ENCODE measurements at regions not wholly inside any gene's neighbourhood (a gene's known extent, or its start where the extent isn't known, plus 50 kb on each side); places are given as distances from the start of the nearest gene placed in this dataset.
"Not testable (repeated sequence)": the region's sequence is repeated elsewhere in the genome, so short reads cannot be mapped to it uniquely, and the experiment has no call there.

GRCh38 chr2:113342650-113343049 is 63.9 kb upstream of the PAX8 start:
- Histone ChIP-seq H3K27ac (no peak overlapping the region), H3K9me3 (no peaks in the 10 kb centered on the region), H3K27me3 (no peaks in the 10 kb centered on the region), H3K4me1 (peaks cover 10 to 15% of the 10 kb centered on the region in 2 donors), H3K4me3 (no peak overlapping the region), H3K36me3 (no peaks in the 10 kb centered on the region)
- no peak for ATAC-seq
- intact Hi-C loops (cut with DNase I; ENCODE audit: low total_unique reads): no loop called here
- peak; percentile 14 to 27 for DNase-seq
- TF ChIP-seq, protein P1, sequence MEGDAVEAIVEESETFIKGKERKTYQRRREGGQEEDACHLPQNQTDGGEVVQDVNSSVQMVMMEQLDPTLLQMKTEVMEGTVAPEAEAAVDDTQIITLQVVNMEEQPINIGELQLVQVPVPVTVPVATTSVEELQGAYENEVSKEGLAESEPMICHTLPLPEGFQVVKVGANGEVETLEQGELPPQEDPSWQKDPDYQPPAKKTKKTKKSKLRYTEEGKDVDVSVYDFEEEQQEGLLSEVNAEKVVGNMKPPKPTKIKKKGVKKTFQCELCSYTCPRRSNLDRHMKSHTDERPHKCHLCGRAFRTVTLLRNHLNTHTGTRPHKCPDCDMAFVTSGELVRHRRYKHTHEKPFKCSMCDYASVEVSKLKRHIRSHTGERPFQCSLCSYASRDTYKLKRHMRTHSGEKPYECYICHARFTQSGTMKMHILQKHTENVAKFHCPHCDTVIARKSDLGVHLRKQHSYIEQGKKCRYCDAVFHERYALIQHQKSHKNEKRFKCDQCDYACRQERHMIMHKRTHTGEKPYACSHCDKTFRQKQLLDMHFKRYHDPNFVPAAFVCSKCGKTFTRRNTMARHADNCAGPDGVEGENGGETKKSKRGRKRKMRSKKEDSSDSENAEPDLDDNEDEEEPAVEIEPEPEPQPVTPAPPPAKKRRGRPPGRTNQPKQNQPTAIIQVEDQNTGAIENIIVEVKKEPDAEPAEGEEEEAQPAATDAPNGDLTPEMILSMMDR (IDR thresholded peaks at IDR 0.05 in 4 of 5, conservative IDR thresholded peaks at IDR 0.05 in 1 of 5): no peak
- no peak for TF ChIP-seq POLR2A (IDR thresholded peaks at IDR 0.05)
- in situ Hi-C loops (cut with MboI; ENCODE audit: low sequenced_read_pairs in 4 of 4): no loop called here

DNA sequence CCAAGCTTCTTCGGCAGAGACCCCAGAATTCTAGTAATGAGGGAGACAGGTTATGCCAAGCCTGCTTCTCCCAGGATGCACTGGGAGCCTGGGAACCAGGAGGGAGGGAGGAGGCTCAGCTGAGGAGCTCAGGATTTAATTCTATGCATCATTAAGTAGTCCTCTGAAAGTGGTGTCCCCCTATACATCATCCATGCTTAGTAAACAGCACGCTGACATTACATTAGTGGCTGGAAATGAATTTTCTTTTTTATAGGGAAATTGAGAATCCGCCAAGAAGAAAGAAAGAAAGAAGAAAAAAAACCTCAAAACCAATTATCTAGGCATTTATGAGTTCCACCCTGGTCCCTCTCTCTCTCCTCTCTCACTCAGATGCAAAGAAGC is 63.1 kb upstream of the PAX8 start:
- H3K36me3 ChIP-seq; H3K27me3 ChIP-seq; DNase-seq; in situ Hi-C loops (cut with MboI; ENCODE audit: low sequenced_read_pairs in 4 of 4); intact Hi-C loops (cut with DNase I; ENCODE audit: low total_unique reads); H3K4me3 ChIP-seq; H3K27ac ChIP-seq; H3K9me3 ChIP-seq; ATAC-seq: not testable (repeated sequence)
- peaks cover 17 to 23% of the 10 kb centered on the region in 2 donors for H3K4me1 ChIP-seq

DNA sequence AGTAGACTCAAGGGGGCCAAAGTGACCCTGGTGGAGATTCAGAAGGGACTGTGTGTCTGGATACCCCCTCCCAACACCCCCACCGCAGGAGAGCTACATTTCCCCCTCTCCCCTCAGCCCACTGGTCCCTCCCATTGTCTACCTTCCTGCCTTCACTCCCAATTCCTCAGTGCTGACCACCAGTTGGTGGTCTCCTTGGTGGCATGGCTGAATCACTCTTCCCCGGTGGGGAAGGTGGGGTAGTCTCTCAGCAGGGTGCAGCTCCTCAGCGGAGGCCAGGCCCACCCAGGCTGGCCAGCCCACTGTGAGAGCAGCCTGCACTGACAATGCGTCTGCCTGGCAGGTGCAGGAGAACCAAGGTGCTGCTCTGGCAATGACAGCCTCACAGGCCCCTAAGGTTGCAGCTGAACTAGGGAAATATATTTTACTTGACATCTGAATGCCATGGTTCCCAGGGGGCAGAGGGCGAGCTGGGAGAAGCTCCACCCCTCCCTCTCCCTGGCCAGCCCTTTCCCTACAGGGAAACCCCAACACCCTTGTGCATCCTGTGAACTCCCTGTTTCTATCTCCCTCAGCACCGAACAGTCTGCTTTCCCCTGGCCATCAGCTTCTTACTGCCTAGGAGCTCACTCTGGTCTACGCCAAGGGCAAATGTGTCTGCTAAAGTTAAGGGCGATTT is 62.6 kb upstream of the PAX8 start:
- H3K4me1 ChIP-seq: peaks cover 22 to 28% of the 10 kb centered on the region in 2 donors
- no peaks in the 10 kb centered on the region for H3K9me3 ChIP-seq
- ATAC-seq: no peak
- no peak overlapping the region for H3K4me3 ChIP-seq
- no peaks in the 10 kb centered on the region for H3K27me3 ChIP-seq
- DNase-seq: no peak
- intact Hi-C loops (cut with DNase I; ENCODE audit: low total_unique reads) (no loop called here), in situ Hi-C loops (cut with MboI; ENCODE audit: low sequenced_read_pairs in 4 of 4) (no loop called here)
- no peak for TF ChIP-seq POLR2A (IDR thresholded peaks at IDR 0.05)
- TF ChIP-seq, protein P1 (IDR thresholded peaks at IDR 0.05 in 4 of 5, conservative IDR thresholded peaks at IDR 0.05 in 1 of 5): no peak
- no peak overlapping the region for H3K27ac ChIP-seq
- H3K36me3 ChIP-seq: no peaks in the 10 kb centered on the region

- peak overlapping the region; percentile 78 to 84 (median 82) for H3K27ac ChIP-seq
Measured at GRCh38 chr2:113337809-113338208, 59.1 kb upstream of the PAX8 start.

DNA sequence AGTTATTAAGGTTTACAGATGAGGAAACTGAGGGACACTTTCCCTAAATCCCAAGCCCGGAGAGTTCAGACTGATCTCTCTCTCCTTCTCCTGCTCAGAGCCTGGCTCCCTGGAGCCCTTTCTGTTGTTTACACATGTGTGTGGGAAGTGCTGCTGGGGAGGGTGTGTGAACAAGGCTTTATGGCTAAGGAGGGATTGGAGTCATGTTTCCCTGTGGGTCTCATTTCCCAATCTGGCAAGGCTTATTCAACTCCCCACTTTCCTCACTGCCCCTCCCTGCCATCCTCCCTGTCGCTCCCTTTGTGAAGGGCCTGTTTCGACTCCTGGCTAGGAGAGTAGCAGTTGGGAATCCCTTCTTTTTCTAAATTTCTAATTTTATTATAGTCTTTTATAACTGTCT is 57.3 kb upstream of the PAX8 start:
- peak; percentile 37 to 57 for TF ChIP-seq POLR2A (IDR thresholded peaks at IDR 0.05)
- H3K4me3 ChIP-seq; H3K36me3 ChIP-seq; H3K27me3 ChIP-seq; H3K9me3 ChIP-seq; in situ Hi-C loops (cut with MboI; ENCODE audit: low sequenced_read_pairs in 4 of 4): not testable (repeated sequence)
- DNase-seq (peak; percentile 67 to 85), ATAC-seq (peak; percentile 76)
- intact Hi-C loops (cut with DNase I; ENCODE audit: low total_unique reads): loop anchor here (2.0 kb wide), 1 partner anchor 27 kb away; no protein-coding TSS in a partner anchor
- Histone ChIP-seq H3K27ac (peak overlapping the region; percentile 78 to 84 (median 82)), H3K4me1 (peaks cover 23 to 39% of the 10 kb centered on the region in 2 donors)

More at GRCh38 chr2:113337809-113338208, 59.1 kb upstream of the PAX8 start:
- intact Hi-C loops (cut with DNase I; ENCODE audit: low total_unique reads): loop anchor here (2.0 kb wide), 1 partner anchor 29 kb away; no protein-coding TSS in a partner anchor
- Histone ChIP-seq H3K27me3 (no peaks in the 10 kb centered on the region), H3K4me1 (peaks cover 23 to 39% of the 10 kb centered on the region in 2 donors), H3K36me3 (no peaks in the 10 kb centered on the region), H3K4me3 (no peak overlapping the region), H3K9me3 (no peaks in the 10 kb centered on the region)
- ATAC-seq (peak; percentile 89 to 92), DNase-seq (peak; percentile 87 to 94)
- in situ Hi-C loops (cut with MboI; ENCODE audit: low sequenced_read_pairs in 4 of 4): no loop called here
- TF ChIP-seq, protein P1 (IDR thresholded peaks at IDR 0.05 in 4 of 5, conservative IDR thresholded peaks at IDR 0.05 in 1 of 5): no peak
- TF ChIP-seq POLR2A (IDR thresholded peaks at IDR 0.05): no peak

Measured in gastrocnemius medialis (tissue), 4 donors.